H1 (cell line): ENCODE measurements at regions not wholly inside any gene's neighbourhood (a gene's known extent, or its start where the extent isn't known, plus 50 kb on each side); places are given as distances from the start of the nearest gene placed in this dataset.

ENCODE experiments used
- POLR2AphosphoS5 ChIP-seq: IDR thresholded peaks from 2 replicates; pipeline ENCODE4 v1.6.1; 2011; ENCODE audit warnings: low read depth, low read length
- SP1 ChIP-seq: IDR thresholded peaks from 2 replicates; pipeline ENCODE4 v1.6.1; 2011; ENCODE audit warnings: low read depth, low read length
- SUZ12 ChIP-seq: fragments of 200-600 bp; sonication (generic); IDR thresholded peaks from 2 replicates; pipeline ENCODE4 v1.6.1; 2012; ENCODE audit warnings: mild to moderate bottlenecking, inconsistent platforms, low read length, moderate library complexity, mixed read lengths
- TF ChIP-seq, protein P1 (sequence below), 3 experiments: IDR thresholded peaks; 1 replicate in 2 of 3; 2 replicates in 1 of 3; pipeline versions ENCODE4 v1.5.1 to v1.6.1; 2011; ENCODE audit warnings: low read length in 3 of 3, mild to moderate bottlenecking in 3 of 3, inconsistent platforms in 2 of 3, low read depth in 1 of 3, moderate library complexity in 1 of 3; ENCODE audit not compliant: insufficient read depth in 1 of 3; ENCODE audit errors: control extremely low read depth in 1 of 3

- TF ChIP-seq POLR2AphosphoS5 (no peak), SP1 (no peak), SUZ12 (no peak)
- TF ChIP-seq, protein P1, sequence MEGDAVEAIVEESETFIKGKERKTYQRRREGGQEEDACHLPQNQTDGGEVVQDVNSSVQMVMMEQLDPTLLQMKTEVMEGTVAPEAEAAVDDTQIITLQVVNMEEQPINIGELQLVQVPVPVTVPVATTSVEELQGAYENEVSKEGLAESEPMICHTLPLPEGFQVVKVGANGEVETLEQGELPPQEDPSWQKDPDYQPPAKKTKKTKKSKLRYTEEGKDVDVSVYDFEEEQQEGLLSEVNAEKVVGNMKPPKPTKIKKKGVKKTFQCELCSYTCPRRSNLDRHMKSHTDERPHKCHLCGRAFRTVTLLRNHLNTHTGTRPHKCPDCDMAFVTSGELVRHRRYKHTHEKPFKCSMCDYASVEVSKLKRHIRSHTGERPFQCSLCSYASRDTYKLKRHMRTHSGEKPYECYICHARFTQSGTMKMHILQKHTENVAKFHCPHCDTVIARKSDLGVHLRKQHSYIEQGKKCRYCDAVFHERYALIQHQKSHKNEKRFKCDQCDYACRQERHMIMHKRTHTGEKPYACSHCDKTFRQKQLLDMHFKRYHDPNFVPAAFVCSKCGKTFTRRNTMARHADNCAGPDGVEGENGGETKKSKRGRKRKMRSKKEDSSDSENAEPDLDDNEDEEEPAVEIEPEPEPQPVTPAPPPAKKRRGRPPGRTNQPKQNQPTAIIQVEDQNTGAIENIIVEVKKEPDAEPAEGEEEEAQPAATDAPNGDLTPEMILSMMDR (IDR thresholded peaks at IDR 0.05; ENCODE audit: control extremely low read depth in 1 of 3, insufficient read depth in 1 of 3, low read depth in 1 of 3, low read length in 3 of 3) = no peak
These were observed 282.1 kb downstream of the ARHGAP12 start for GRCh38 chr10:31646519-31646918.
